ENCODE measurements at regions not wholly inside any gene's neighbourhood (a gene's known extent, or its start where the extent isn't known, plus 50 kb on each side); places are given as distances from the start of the nearest gene placed in this dataset.

GRCh38 chr7:39890411-39890810, 59.6 kb upstream of the CDK13 start:
- DNase-seq (ENCODE audit: low read depth in 2 of 2) = no peak

GRCh38 chr7:39891894-39892293, 58.2 kb upstream of the CDK13 start:
- no peak for DNase-seq (ENCODE audit: low read depth in 2 of 2)

- no peak for DNase-seq (ENCODE audit: low read depth in 2 of 2)
Measured at GRCh38 chr7:39892361-39892760, 57.7 kb upstream of the CDK13 start.

GRCh38 chr7:39894904-39895303, 55.2 kb upstream of the CDK13 start:
- no peak for DNase-seq (ENCODE audit: low read depth in 2 of 2)

- DNase-seq (ENCODE audit: low read depth in 2 of 2) = no peak
Measured at GRCh38 chr7:39896840-39897239, 53.2 kb upstream of the CDK13 start.

GRCh38 chr7:39898867-39899266, 51.2 kb upstream of the CDK13 start:
- no peak for DNase-seq (ENCODE audit: low read depth in 2 of 2)

Measured in stimulated activated CD8-positive, alpha-beta memory T cell treated with anti-CD3 and anti-CD28 coated beads, Interleukin-15, amount 100 ng/mL, for 48 hours (primary cell).